ENCODE measurements at regions not wholly inside any gene's neighbourhood (a gene's known extent, or its start where the extent isn't known, plus 50 kb on each side); places are given as distances from the start of the nearest gene placed in this dataset.
A peak's percentile ranks its signal among the peaks of the same experiment; 100 is the strongest.

DNA sequence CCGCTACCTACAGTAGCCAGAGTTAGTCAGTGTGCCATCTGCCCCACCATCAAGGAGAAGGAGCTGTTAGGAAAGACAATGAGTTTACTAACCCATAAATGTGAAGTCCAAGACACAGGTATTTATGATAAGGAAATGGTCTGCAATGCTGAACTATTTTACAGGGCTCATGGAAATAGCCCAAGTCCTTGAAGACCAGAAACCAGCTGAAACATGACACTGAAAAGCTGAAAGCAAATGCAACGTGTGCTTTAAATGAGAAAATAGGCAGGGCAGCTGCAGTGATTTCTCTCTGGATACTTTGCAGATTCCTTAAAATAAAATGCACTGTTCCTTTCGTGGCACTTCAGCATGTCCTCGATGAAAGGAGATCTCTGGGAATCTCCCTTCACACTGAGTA, 256.4 kb upstream of the TCF4 start:
- H3K9me3 ChIP-seq: peaks cover 24% of the 10 kb centered on the region
- H3K4me1 ChIP-seq (ENCODE audit: low read depth): no peaks in the 10 kb centered on the region
- H3K4me3 ChIP-seq: no peak overlapping the region
- TF ChIP-seq, protein P1, sequence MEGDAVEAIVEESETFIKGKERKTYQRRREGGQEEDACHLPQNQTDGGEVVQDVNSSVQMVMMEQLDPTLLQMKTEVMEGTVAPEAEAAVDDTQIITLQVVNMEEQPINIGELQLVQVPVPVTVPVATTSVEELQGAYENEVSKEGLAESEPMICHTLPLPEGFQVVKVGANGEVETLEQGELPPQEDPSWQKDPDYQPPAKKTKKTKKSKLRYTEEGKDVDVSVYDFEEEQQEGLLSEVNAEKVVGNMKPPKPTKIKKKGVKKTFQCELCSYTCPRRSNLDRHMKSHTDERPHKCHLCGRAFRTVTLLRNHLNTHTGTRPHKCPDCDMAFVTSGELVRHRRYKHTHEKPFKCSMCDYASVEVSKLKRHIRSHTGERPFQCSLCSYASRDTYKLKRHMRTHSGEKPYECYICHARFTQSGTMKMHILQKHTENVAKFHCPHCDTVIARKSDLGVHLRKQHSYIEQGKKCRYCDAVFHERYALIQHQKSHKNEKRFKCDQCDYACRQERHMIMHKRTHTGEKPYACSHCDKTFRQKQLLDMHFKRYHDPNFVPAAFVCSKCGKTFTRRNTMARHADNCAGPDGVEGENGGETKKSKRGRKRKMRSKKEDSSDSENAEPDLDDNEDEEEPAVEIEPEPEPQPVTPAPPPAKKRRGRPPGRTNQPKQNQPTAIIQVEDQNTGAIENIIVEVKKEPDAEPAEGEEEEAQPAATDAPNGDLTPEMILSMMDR (IDR thresholded peaks at IDR 0.05): no peak
- DNase-seq: no peak
- intact Hi-C loops (cut with DNase I, micrococcal nuclease): no loop called here
- ATAC-seq: no peak
- no peaks in the 10 kb centered on the region for H3K36me3 ChIP-seq (ENCODE audit: low read depth)

DNA sequence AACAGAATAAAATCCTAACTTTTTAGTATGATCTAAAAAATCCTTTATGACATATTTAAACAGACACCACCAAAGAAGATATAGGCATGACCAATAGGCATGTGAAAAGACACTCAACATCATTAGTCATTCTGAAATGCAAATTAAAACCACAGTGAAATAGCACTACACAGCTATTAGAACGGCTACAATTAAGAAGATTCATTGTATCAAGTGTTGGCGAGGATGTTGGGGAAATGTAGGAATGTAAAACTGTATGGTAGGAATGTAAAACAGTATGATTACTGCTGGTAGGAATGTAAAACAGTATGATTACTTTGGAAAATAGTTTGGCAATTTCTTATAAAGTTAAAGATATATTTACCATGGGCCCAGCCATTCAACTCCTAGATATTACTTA, 253.3 kb upstream of the TCF4 start:
- TF ChIP-seq, protein P1 (IDR thresholded peaks at IDR 0.05): no peak
- intact Hi-C loops (cut with DNase I, micrococcal nuclease): no loop called here
- DNase-seq: no peak
- peaks cover 29% of the 10 kb centered on the region for H3K9me3 ChIP-seq
- ATAC-seq: no peak
- no peaks in the 10 kb centered on the region for H3K36me3 ChIP-seq (ENCODE audit: low read depth)
- H3K4me1 ChIP-seq (ENCODE audit: low read depth): no peaks in the 10 kb centered on the region
- H3K4me3 ChIP-seq: no peak overlapping the region

DNA sequence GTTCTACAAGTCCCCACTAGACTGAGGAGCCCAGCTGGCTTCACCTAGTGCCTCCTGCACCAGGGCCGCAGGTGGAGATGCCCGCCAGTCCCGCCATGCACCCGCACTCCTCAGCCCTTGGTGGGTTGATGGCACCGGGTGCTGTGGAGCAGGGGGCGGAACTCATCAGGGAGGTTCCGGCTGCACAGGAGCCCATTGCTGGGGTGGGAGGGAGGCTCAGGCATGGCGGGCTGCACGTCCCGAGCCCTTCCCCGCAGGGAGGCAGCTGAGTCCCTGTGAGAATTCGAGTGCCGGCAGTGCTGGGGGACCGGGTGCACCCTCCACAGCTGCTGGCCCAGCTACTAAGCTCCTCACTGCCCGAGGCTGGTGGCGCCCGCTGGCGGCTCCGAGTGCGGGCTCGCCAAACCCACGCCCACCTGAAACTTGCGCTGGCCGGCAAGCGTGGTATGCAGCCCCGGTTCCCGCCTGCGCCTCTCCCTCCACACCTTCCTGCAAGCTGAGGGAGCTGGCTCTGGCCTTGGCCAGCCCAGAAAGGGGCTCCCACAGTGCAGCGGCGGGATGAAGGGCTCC, 252.7 kb upstream of the TCF4 start:
- ATAC-seq: no peak
- no peak overlapping the region for H3K4me3 ChIP-seq
- TF ChIP-seq, protein P1 (IDR thresholded peaks at IDR 0.05): no peak

DNA sequence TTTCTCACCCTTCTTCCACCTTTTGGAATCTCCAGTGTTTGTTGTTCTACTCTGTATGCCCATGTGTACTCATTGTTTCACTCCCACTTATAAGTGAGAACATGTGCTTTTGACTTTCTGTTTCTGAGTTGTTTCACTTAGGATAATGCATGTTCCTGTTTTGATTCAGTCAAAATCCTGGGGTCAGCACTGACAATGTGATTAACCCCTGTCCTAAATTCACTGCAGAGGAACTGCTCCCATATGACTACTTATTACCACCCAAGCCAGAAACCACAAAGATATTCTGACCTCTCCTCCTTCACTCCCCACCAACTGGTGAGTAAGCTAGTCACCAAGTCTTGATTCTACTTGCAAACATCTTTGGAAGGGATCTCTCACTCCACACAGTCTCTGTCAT, 251.4 kb upstream of the TCF4 start:
- TF ChIP-seq, protein P1 (IDR thresholded peaks at IDR 0.05): no peak
- no peak overlapping the region for H3K4me3 ChIP-seq
- H3K9me3 ChIP-seq: peaks cover 35% of the 10 kb centered on the region
- DNase-seq (no peak), ATAC-seq (no peak)
- no peaks in the 10 kb centered on the region for H3K36me3 ChIP-seq (ENCODE audit: low read depth)
- intact Hi-C loops (cut with DNase I, micrococcal nuclease): no loop called here
- H3K4me1 ChIP-seq (ENCODE audit: low read depth): no peaks in the 10 kb centered on the region

More for the DNA sequence above, 252.7 kb upstream of the TCF4 start:
- intact Hi-C loops (cut with DNase I, micrococcal nuclease): no loop called here
- peak in 1 of 3 donors; percentile 45 for DNase-seq
- Histone ChIP-seq H3K9me3 (peaks cover 29% of the 10 kb centered on the region), H3K36me3 (ENCODE audit: low read depth) (no peaks in the 10 kb centered on the region), H3K4me1 (ENCODE audit: low read depth) (no peaks in the 10 kb centered on the region)

DNA sequence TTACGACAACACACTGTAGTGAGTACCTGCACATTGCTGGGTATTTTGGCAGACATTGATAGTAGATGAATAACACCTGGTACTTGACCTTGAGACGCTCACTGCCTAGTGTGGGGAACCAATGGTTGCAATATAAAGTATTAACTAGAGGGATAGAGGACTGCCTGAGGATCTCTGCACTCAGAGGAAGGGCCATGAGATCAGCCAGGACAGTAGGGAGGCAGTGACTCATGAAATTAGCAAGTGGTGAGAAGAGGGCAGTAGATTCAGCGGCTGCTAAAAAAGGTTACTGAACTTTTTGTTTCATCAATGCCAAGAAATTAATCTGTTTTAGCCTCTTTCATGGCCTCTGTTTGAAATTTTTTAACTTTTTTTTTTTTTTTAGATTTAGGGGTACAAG, 250.8 kb upstream of the TCF4 start:
- TF ChIP-seq, protein P1 (IDR thresholded peaks at IDR 0.05): no peak
- no peaks in the 10 kb centered on the region for H3K4me1 ChIP-seq (ENCODE audit: low read depth)
- no peak overlapping the region for H3K4me3 ChIP-seq
- ATAC-seq: no peak
- intact Hi-C loops (cut with DNase I, micrococcal nuclease): no loop called here
- H3K9me3 ChIP-seq: peaks cover 39% of the 10 kb centered on the region
- H3K36me3 ChIP-seq (ENCODE audit: low read depth): no peaks in the 10 kb centered on the region
- no peak for DNase-seq

DNA sequence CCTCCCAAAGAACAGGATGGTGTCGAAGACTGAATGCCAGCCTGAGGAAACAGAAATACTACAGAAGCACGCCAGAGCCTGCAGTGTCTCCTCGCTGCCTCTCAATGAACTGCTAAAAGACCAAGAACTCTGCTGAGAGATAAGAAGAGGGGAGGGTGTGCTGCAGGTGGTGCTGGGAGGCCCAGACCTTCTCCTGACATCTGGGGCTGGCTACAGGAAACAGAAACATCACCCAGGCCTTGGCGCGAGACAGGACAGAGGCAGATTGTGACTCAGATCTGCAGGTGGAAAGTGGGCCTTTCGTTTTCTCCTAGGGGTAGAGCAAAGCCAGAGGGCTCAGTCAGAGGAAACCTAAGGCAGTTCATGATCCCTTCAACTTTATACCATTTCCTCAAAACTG, 250.3 kb upstream of the TCF4 start:
- no peak for ATAC-seq
- no peaks in the 10 kb centered on the region for H3K4me1 ChIP-seq (ENCODE audit: low read depth)
- TF ChIP-seq, protein P1 (IDR thresholded peaks at IDR 0.05): no peak

More for the DNA sequence above, 250.3 kb upstream of the TCF4 start:
- Histone ChIP-seq H3K9me3 (peaks cover 42% of the 10 kb centered on the region), H3K36me3 (ENCODE audit: low read depth) (no peaks in the 10 kb centered on the region), H3K4me3 (no peak overlapping the region)
- no peak for DNase-seq
- intact Hi-C loops (cut with DNase I, micrococcal nuclease): no loop called here

Data from mucosa of descending colon (tissue), 3 donors.